ENCODE measurements at regions not wholly inside any gene's neighbourhood (a gene's known extent, or its start where the extent isn't known, plus 50 kb on each side); places are given as distances from the start of the nearest gene placed in this dataset.

- intact Hi-C loops (cut with micrococcal nuclease) (no loop called here), in situ Hi-C loops (cut with MboI; ENCODE audit: low sequenced_read_pairs) (no loop called here), dilution Hi-C loops (cut with HindIII; ENCODE audit: low sequenced_read_pairs, unreplicated experiment) (no loop called here)
- H4K8ac ChIP-seq (ENCODE audit: low read depth in 2 of 2, low read length in 2 of 2): no peak overlapping the region
- DNase-seq: no peak
- CTCF ChIA-PET: no interaction called here
- H3K4ac ChIP-seq (ENCODE audit: low read depth, low read length): no peak overlapping the region
- no peak overlapping the region for H2AK5ac ChIP-seq (ENCODE audit: low read depth, low read length)
- H4K5ac ChIP-seq (ENCODE audit: low read depth, low read length): no peak overlapping the region
- no peaks in the 10 kb centered on the region for H3K9me3 ChIP-seq (ENCODE audit: control insufficient read depth, insufficient read depth, low read length)
- no CpG with 5 or more reads among the region's 6 CpGs for WGBS, 2 experiments (ENCODE audit: extremely low coverage in 2 of 2, insufficient read length in 1 of 2)
- H2AK9ac ChIP-seq (replicated peaks; ENCODE audit: low read depth, low read length, poor library complexity): no peak overlapping the region
- H3K9me1 ChIP-seq (ENCODE audit: insufficient read depth, low read length): no peaks in the 10 kb centered on the region
- no peak overlapping the region for H3K4me3 ChIP-seq (ENCODE audit: insufficient read depth, low read depth, low read length)
- no peak for TF ChIP-seq FOS (IDR thresholded peaks at IDR 0.05; ENCODE audit: low read depth, low read length)
- TF ChIP-seq CEBPB (IDR thresholded peaks at IDR 0.05; ENCODE audit: low read depth, low read length): no peak
- no peak for TF ChIP-seq MAFK (IDR thresholded peaks at IDR 0.05; ENCODE audit: low read depth, low read length)
- TF ChIP-seq USF2 (IDR thresholded peaks at IDR 0.05; ENCODE audit: low read depth, low read length): no peak
- no peak for TF ChIP-seq POLR2A (IDR thresholded peaks at IDR 0.05; ENCODE audit: low read depth, low read length)
- H2BK5ac ChIP-seq (ENCODE audit: low read depth, low read length, poor library complexity, severe bottlenecking): no peak overlapping the region
- peaks cover 6% of the 10 kb centered on the region; the same call in 1 of the 2 replicates for H3K4me1 ChIP-seq (ENCODE audit: control insufficient read depth, insufficient read depth, low read length)
- H3K14ac ChIP-seq (replicated peaks; ENCODE audit: low read depth, low read length): no peak overlapping the region
- no peak overlapping the region for H3K9ac ChIP-seq (ENCODE audit: low read depth, low read length)
- no peak overlapping the region for H3K56ac ChIP-seq (ENCODE audit: extremely low read depth, insufficient read depth, low read length)
- no peak overlapping the region for H2BK20ac ChIP-seq (ENCODE audit: low read depth, low read length)
- no peaks in the 10 kb centered on the region for H4K20me1 ChIP-seq (ENCODE audit: insufficient read depth, low read length)
- no peaks in the 10 kb centered on the region for H3K36me3 ChIP-seq (ENCODE audit: control insufficient read depth, insufficient read depth, low read length)
- ATAC-seq (ENCODE audit: low read depth): no peak
- no peak overlapping the region for H2BK120ac ChIP-seq (ENCODE audit: low read depth, low read length)
- H3K27me3 ChIP-seq (ENCODE audit: control insufficient read depth, insufficient read depth, low read length): peaks cover 59% of the 10 kb centered on the region
- no peaks in the 10 kb centered on the region for H3K79me1 ChIP-seq (ENCODE audit: low read depth in 1 of 2, low read length in 2 of 2)
- H3K4me2 ChIP-seq (ENCODE audit: low read depth, low read length): no peak overlapping the region
- no peak overlapping the region for H4K91ac ChIP-seq (ENCODE audit: insufficient read depth, low read depth, low read length)
- no TSS peak for BruUV-seq (replicated peaks)
- H3K27ac ChIP-seq (ENCODE audit: insufficient read depth, low read length): no peak overlapping the region
- H3K18ac ChIP-seq (ENCODE audit: low read depth, low read length): no peak overlapping the region
- no peak overlapping the region for H2AFZ ChIP-seq (replicated peaks; ENCODE audit: low read length, poor library complexity)
- H3K23ac ChIP-seq (ENCODE audit: low read depth, low read length): no peak overlapping the region
- POLR2A ChIA-PET (ENCODE audit: unreplicated experiment): no interaction called here
- no peak overlapping the region for H2BK15ac ChIP-seq (ENCODE audit: low read depth, low read length)
These were observed 272.5 kb downstream of the XXYLT1 start for GRCh38 chr3:194998417-194998816.

Data from IMR-90 (cell line).